ENCODE measurements at regions not wholly inside any gene's neighbourhood (a gene's known extent, or its start where the extent isn't known, plus 50 kb on each side); places are given as distances from the start of the nearest gene placed in this dataset.

DNA sequence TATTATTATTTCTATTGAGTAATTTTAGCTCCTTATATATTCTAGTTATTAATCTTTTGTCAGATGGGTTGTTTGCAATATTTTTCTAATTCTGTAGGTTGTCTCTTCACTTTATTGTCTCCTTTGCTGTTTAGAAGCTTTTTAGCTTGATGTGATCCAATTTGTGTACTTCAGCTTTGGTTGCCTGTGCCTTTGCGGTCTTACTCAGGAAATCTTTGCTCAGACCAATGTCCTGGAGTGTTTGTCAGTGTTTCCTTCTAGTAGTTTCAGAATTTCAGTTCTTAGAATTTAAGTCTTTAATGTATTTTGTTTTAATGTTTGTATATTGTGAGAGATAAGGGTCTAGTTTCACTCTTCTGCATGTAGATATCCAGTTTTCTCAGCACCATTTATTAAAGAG, 916.0 kb upstream of the EYS start:
- no peak for TF ChIP-seq CTCF (IDR thresholded peaks at IDR 0.05)

- TF ChIP-seq CTCF (IDR thresholded peaks at IDR 0.05), result no peak
These were observed 898.9 kb upstream of the EYS start for GRCh38 chr6:66605971-66606370.

DNA sequence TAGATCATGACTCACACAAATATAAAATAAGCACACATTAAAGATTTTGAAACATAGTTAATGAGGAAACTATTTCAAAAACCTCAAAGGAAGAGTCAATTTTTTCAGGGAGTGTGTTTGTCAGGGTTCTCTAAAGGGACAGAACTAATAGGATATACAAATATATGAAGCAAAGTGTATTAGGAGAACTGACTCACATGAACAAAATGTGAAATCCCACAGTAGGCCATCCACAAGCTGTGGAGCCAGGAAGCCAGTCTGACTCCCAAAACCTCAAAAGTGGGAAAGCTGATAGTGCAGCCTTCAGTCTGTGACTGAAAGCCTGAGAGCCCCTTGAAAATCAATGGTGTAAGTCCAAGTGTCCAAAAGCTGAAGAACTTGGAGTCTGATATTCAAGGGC, 898.0 kb upstream of the EYS start:
- TF ChIP-seq CTCF (IDR thresholded peaks at IDR 0.05), result no peak

DNA sequence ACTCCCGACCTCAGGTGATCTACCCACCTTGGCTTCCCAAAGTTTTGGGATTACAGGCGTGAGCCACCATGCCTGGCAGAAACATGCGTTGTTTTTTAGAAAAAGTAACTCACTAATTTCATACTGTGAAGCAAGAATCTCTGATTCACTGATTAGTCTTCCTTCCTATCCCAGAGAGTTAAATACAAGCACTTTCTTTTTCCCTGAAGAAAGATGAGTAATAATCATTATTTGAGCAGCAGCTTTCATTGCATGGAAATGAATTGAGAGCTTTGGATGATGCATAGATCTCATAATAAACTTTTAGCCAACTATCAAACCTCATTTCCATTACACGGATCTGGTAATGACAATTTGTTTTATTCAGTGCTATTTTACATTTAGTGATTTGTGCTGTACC, 892.5 kb upstream of the EYS start:
- no peak for TF ChIP-seq CTCF (IDR thresholded peaks at IDR 0.05)

DNA sequence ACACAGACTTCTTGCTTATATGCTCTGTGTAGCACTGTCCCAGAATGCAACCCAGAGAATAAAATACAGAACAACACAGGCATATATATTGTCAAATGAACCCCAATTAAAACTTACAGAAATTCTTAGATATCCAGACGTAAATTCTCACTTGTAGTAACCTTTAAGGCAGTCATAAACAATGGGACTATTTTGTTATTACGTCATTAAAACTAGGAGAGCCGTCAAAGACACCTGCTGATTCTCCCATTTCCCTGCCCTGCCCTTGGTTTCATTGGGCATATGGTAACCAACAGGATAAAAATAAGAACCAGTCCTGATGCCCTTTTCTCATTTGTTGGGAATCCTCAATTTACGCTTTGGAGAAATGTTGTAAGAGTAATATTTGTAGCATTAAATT, 871.3 kb upstream of the EYS start:
- no peak for TF ChIP-seq CTCF (IDR thresholded peaks at IDR 0.05)

DNA sequence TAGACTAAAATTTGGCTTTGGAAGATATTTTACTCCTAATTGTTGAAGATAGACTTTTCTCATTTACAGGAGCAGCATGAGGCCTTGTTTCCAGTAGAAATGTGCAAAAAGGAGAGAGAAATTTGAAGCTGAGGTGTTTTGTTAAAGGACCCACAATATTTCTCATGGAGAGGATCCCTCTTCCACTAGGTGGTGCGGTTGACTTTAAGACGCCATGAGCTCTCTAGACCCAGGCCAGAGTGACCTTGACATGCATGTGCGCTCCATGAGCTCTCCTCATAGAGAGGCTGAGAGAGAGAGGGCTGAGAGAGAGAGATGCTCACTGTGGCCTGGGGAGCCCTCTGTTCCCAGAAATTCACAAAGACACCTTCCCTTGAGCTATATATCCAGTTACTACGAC, 861.2 kb upstream of the EYS start:
- TF ChIP-seq CTCF (IDR thresholded peaks at IDR 0.05), result no peak

GRCh38 chr6:66561479-66561878, 854.5 kb upstream of the EYS start:
- TF ChIP-seq CTCF (IDR thresholded peaks at IDR 0.05), result no peak

- peak; percentile 19; the same call in 1 of the 2 replicates for TF ChIP-seq CTCF (IDR thresholded peaks at IDR 0.05)
These were observed 851.2 kb upstream of the EYS start for GRCh38 chr6:66558189-66558588.

Data from LNCAP (cell line).